ENCODE measurements at regions not wholly inside any gene's neighbourhood (a gene's known extent, or its start where the extent isn't known, plus 50 kb on each side); places are given as distances from the start of the nearest gene placed in this dataset.

GRCh38 chr2:236399409-236399808 lies 135.2 kb upstream of the ASB18 start:
- Mint-ChIP-seq H3K4me1 (ENCODE audit: low read depth) (no peaks in the 10 kb centered on the region), H3K4me3 (no peak overlapping the region), H3K27ac (no peak overlapping the region), H3K9me3 (no peaks in the 10 kb centered on the region), H3K36me3 (ENCODE audit: low read depth) (no peaks in the 10 kb centered on the region), H3K27me3 (peaks cover 3% of the 10 kb centered on the region)
- POLR2A ChIA-PET = no interaction called here
- CTCF ChIA-PET = no interaction called here
- ATAC-seq (no peak), DNase-seq (no peak)
- intact Hi-C loops (cut with micrococcal nuclease) = no loop called here
- TF ChIP-seq CTCF (IDR thresholded peaks at IDR 0.05) = no peak

GRCh38 chr2:236400046-236400574 lies 135.9 kb upstream of the ASB18 start:
- H3K27me3 Mint-ChIP-seq = peaks cover 3% of the 10 kb centered on the region
- ATAC-seq (no peak), DNase-seq (no peak)
- no peak for TF ChIP-seq CTCF (IDR thresholded peaks at IDR 0.05)
- intact Hi-C loops (cut with micrococcal nuclease) = no loop called here
- H3K4me1 Mint-ChIP-seq (ENCODE audit: low read depth) = no peaks in the 10 kb centered on the region
- ChIA-PET POLR2A (no interaction called here), CTCF (no interaction called here)
- H3K4me3 Mint-ChIP-seq = no peak overlapping the region
- no peaks in the 10 kb centered on the region for H3K36me3 Mint-ChIP-seq (ENCODE audit: low read depth)
- no peaks in the 10 kb centered on the region for H3K9me3 Mint-ChIP-seq
- H3K27ac Mint-ChIP-seq = no peak overlapping the region

GRCh38 chr2:236400594-236401360 lies 136.6 kb upstream of the ASB18 start:
- CTCF ChIA-PET = no interaction called here
- no peak for DNase-seq
- H3K4me1 Mint-ChIP-seq (ENCODE audit: low read depth) = no peaks in the 10 kb centered on the region
- no peak for TF ChIP-seq CTCF (IDR thresholded peaks at IDR 0.05)
- no peaks in the 10 kb centered on the region for H3K36me3 Mint-ChIP-seq (ENCODE audit: low read depth)
- POLR2A ChIA-PET = no interaction called here
- ATAC-seq = no peak
- H3K4me3 Mint-ChIP-seq = no peak overlapping the region
- peaks cover 3% of the 10 kb centered on the region for H3K27me3 Mint-ChIP-seq
- intact Hi-C loops (cut with micrococcal nuclease) = no loop called here
- H3K27ac Mint-ChIP-seq = no peak overlapping the region
- H3K9me3 Mint-ChIP-seq = no peaks in the 10 kb centered on the region

- H3K36me3 Mint-ChIP-seq (ENCODE audit: low read depth) = no peaks in the 10 kb centered on the region
- POLR2A ChIA-PET = no interaction called here
- H3K27ac Mint-ChIP-seq = no peak overlapping the region
- H3K27me3 Mint-ChIP-seq = peaks cover 3% of the 10 kb centered on the region
- no peak for TF ChIP-seq CTCF (IDR thresholded peaks at IDR 0.05)
- no peak for DNase-seq
- intact Hi-C loops (cut with micrococcal nuclease) = no loop called here
- CTCF ChIA-PET = no interaction called here
- no peak for ATAC-seq
- no peak overlapping the region for H3K4me3 Mint-ChIP-seq
- no peaks in the 10 kb centered on the region for H3K9me3 Mint-ChIP-seq
- no peaks in the 10 kb centered on the region for H3K4me1 Mint-ChIP-seq (ENCODE audit: low read depth)
Observed at GRCh38 chr2:236402033-236402790, 138.0 kb upstream of the ASB18 start.

- Mint-ChIP-seq H3K4me1 (ENCODE audit: low read depth) (no peaks in the 10 kb centered on the region), H3K4me3 (no peak overlapping the region), H3K9me3 (no peaks in the 10 kb centered on the region), H3K27ac (no peak overlapping the region), H3K36me3 (ENCODE audit: low read depth) (no peaks in the 10 kb centered on the region), H3K27me3 (peaks cover 3% of the 10 kb centered on the region)
- POLR2A ChIA-PET = no interaction called here
- TF ChIP-seq CTCF (IDR thresholded peaks at IDR 0.05) = no peak
- DNase-seq (no peak), ATAC-seq (no peak)
- intact Hi-C loops (cut with micrococcal nuclease) = no loop called here
- CTCF ChIA-PET = no interaction called here
Observed at GRCh38 chr2:236403125-236403524, 138.9 kb upstream of the ASB18 start.

Data from activated CD8-positive, alpha-beta T cell treated with anti-CD3 and anti-CD28 coated beads for 36 hours (primary cell).